GM21825 (cell line): ENCODE measurements at regions not wholly inside any gene's neighbourhood (a gene's known extent, or its start where the extent isn't known, plus 50 kb on each side); places are given as distances from the start of the nearest gene placed in this dataset.

Experiments
- ATAC-seq: cut with Tn5 transposase; IDR thresholded peaks from one replicate; pipeline ENCODE4 v1.9.1; 2021; ENCODE audit warnings: mild to moderate bottlenecking, moderate library complexity; ENCODE audit not compliant: unreplicated experiment

DNA sequence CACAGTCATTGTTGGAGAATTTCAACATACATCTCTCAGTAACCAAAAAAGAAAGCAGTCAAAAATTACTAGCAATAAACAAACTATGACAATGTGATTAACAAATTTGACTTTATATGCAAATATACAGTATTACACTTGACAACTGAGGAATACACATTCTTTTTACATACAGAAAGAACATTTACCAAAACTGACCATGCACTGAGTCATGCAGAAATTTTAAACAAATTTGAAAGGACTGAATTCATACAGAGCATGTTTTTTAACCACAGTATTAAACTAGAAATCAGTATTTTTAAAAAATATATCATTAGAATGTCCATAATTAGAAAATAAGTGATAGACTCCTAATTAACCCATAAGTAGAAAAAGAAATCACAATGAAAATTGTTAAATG lies 420.1 kb downstream of the TBC1D4 start:
- ATAC-seq = no peak

- no peak for ATAC-seq
These were observed 426.7 kb downstream of the TBC1D4 start for GRCh38 chr13:75055296-75055695.

- no peak for ATAC-seq
These were observed 429.4 kb downstream of the TBC1D4 start for GRCh38 chr13:75052616-75053015.

DNA sequence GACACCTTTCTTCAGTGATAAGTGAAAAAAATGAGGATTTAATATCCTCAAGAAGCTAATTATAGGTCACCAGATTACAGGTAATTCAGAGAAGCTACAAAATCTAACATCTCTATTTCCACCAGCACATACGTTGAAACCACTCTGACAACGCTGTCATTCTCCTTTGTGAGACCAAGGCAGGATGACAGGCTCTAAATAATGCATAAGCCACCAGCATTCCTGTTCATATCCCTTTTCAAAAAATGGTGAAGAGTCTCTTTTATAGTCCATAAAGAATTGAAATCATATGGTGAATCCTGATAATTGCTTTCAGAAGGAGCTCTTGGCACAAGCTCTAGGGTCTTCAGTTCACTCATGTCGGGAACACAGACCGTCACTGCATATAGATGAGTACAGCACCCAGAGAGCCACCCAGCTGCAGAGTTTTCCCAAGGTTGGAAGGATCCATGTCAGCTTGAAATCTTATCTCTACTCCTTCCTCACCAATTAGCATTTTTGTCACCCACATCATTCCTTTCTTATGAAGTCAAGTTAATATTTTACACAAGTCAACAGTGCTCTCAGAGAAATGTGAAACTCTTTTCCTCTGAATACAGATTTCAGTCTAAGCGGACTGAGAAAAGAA lies 431.4 kb downstream of the TBC1D4 start:
- ATAC-seq = no peak

- ATAC-seq = no peak
These were observed 432.1 kb downstream of the TBC1D4 start for GRCh38 chr13:75049735-75050335.

DNA sequence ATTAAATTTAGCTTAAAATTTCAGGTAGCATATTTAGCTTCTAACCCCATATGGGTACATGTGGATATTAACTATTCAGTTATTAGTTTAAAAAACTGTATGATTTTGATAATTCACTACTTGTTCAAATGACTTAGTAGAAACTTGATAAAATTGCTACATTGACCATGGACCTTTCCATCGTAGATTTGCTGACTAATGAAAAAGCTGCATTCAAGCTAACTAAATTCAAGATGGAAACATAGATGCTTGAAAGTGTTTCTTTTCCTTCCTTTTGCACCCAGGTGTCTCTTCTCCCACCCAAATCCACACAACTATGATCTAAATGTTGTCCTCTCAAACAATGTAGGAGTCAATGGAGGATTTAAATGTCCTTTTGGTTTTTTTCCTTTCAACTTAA lies 439.2 kb downstream of the TBC1D4 start:
- ATAC-seq = no peak

DNA sequence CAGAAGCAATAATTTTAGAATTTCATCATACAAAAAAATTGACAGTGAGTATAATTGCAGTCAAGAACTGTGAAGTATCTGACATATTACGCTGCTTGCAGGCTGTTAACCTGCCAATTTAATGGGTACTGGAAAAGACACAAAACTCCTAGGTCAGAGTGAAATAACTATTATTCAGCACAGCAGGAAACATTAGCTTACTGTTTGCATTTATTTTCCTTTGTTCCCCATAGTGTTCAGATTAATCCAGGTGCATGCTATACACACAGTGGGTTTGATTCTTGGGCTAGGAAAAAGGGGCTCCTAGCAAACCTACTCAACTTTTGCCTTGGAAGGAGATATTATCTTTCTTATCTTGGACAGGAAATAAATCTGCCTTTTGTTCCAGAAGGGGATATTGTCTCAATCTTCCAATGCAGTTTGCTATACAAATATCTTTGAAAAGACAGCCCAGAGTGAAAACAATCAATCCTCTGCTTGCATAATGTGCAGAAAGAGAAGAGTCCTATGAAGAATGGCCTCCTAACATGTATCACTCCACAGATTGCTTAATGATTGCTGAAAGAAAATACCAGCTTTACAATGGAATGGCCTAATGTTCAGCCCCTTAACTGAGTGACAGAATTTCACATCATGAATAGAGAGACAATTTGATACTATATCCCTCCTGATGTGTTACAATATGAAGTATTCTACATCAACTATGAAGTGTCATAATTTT lies 443.4 kb downstream of the TBC1D4 start:
- ATAC-seq = no peak

DNA sequence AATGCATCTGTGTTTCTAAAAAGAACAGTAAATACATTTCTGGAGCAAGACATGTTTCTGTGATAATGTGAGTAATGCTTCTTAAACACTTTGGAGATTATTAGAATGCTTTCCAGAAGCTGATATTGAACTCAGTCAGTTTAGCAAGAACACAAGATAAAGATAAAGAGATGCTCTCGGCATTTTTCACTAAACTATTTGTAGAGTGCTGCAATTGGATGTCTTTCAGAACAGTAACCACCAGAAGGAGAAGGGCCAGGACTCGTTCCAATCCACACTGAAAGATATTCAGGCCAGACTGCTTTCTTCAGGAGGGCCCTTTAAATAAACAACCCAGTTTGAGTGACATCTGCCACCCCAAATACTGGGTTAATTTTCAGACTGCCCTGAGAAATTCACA lies 456.0 kb downstream of the TBC1D4 start:
- ATAC-seq = no peak

DNA sequence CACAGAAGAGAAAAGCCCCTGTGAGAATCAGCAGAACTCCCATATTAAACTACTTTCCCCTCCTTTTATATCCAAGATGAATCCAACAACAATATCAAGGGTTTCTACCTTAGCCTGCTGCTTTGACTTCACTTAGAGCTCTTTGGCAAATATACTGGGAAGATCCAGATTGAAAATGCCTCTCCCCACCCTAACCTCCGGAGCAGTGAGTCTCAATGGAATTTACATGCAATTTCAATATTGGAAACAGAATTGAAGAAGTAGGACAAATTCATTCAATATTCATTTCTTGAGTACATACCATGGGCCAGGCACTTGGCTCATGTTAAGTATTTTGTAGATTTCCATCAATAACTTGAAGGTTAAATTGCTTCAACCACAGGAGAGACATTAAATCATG lies 457.4 kb downstream of the TBC1D4 start:
- ATAC-seq = no peak

GRCh38 chr13:75023609-75024008 lies 458.4 kb downstream of the TBC1D4 start:
- ATAC-seq = no peak

- ATAC-seq = no peak
These were observed 460.8 kb downstream of the TBC1D4 start for GRCh38 chr13:75021151-75021550.

DNA sequence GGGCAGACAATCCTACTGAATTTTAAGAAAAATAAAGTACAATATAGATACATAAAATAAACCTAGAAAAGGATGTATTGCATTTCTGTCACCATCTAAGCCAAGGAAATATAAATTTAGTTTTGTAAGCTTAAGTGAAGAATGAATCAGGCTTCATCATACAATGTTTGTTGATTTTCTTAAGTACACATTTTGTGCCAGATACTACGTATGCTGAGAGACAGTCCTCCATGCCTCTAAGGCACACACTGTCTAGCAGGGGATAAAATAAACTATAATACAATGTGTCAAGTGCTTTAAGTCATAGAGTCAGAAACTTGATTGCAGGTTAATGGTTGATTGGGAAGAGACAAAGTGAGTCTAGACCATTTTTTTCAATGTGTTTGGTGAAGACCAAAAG lies 465.7 kb downstream of the TBC1D4 start:
- no peak for ATAC-seq

GRCh38 chr13:75013818-75014217 lies 468.2 kb downstream of the TBC1D4 start:
- no peak for ATAC-seq

DNA sequence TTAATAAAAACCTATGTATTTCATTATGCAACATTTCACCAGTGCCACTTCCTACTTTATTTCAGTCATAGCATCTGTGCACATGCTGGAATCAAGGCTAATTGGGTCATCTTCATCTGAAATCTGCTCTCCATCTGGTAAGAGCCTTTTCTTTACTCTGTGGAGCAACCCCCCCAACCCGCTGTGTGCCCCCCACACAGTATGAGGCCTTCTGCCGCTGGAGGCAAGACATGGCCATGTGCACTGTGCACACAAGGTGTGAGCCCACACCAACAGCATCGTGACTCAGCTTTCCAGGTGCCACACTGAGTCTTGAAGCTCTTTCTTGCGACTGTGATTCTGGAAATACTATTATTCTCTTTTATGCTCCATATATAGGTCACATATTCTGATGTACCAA lies 471.0 kb downstream of the TBC1D4 start:
- ATAC-seq = no peak

- no peak for ATAC-seq
These were observed 473.0 kb downstream of the TBC1D4 start for GRCh38 chr13:75008926-75009325.

- ATAC-seq = no peak
These were observed 491.0 kb downstream of the TBC1D4 start for GRCh38 chr13:74990992-74991391.

GRCh38 chr13:74987124-74987690 lies 494.8 kb downstream of the TBC1D4 start:
- ATAC-seq = no peak

DNA sequence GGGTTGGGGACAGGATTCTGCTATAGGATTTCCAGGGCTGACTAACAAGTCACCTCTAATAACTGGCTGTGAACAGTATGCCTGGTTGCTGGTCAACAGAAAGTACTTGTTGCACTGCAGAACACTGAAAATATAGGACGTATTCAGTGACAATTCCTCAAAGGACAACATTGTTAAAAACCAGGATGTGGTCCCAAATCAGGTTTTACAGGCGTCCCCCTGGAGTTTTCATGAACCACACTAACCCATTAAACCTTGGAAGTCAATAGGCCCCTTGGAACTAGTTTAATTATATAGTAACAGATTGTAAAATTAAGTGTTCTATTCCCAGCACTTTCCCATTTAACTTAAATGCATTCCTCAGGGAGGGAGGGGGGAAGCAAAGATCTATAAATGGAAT lies 495.4 kb downstream of the TBC1D4 start:
- no peak for ATAC-seq

- no peak for ATAC-seq
These were observed 502.3 kb downstream of the TBC1D4 start for GRCh38 chr13:74979703-74980102.

DNA sequence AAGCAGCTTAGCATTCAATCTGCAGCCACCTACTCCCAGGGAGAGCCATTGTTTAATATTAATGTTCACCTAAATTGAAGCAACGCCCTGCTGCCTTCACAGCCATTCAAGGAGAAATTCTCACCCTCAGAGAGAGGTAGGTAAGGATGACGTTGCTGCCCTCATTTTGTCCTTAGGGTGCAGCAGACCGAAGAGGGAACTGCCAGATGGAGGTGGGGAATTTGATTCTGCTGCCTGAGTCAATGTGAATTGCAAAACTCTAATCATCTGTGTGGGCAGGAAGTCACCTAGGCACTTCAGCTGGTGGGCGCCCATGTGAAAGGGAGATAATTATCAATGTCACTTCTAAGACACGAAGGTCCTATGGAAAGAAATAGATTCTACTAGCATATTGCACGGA lies 503.4 kb downstream of the TBC1D4 start:
- no peak for ATAC-seq

DNA sequence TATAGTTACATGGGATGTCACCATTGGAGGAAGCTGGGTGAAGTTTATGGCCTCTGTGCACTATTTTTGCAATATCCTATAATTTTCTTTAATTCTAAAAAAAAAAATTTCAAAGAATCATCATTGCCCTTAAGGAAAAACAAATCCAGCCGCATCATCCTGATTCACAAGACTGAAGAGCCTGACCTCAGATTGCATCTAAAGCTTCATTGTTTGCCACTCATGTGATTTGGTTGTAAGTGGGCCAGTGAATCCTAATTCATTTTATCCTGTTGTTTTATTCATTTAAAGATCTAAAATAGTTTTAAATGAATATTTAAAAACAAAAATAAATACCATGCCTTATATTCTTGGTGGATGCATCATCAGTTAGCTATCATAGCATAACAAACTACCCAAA lies 504.5 kb downstream of the TBC1D4 start:
- ATAC-seq = no peak

- ATAC-seq = no peak
These were observed 506.9 kb downstream of the TBC1D4 start for GRCh38 chr13:74975111-74975510.
